ENCODE measurements at regions not wholly inside any gene's neighbourhood (a gene's known extent, or its start where the extent isn't known, plus 50 kb on each side); places are given as distances from the start of the nearest gene placed in this dataset.

- DNase-seq (ENCODE audit: insufficient read length, low spot score, missing footprints), result no peak
- Histone ChIP-seq H3K27ac (ENCODE audit: low read depth, low read length) (no peak overlapping the region), H4K20me1 (ENCODE audit: insufficient read depth, low read length) (no peaks in the 10 kb centered on the region), H3K9me3 (ENCODE audit: low read depth, low read length) (no peaks in the 10 kb centered on the region), H3K27me3 (ENCODE audit: insufficient read depth, low read length) (no peaks in the 10 kb centered on the region), H3K79me2 (ENCODE audit: insufficient read depth, low read length) (no peaks in the 10 kb centered on the region), H3K4me1 (ENCODE audit: insufficient read depth, low read length) (peaks cover 21% of the 10 kb centered on the region), H2AFZ (ENCODE audit: low read length) (no peak overlapping the region), H3K4me3 (ENCODE audit: insufficient read depth, low read length) (no peak overlapping the region), H3K4me2 (ENCODE audit: insufficient read depth, low read length) (no peak overlapping the region), H3K36me3 (ENCODE audit: insufficient read depth, low read length) (no peaks in the 10 kb centered on the region)
- TF ChIP-seq CTCF (IDR thresholded peaks at IDR 0.05; ENCODE audit: extremely low read depth, low read depth, low read length), result no peak
Measured at GRCh38 chr1:226816576-226816975, 53.8 kb upstream of the PSEN2 start.

GRCh38 chr1:226814751-226815537, 55.5 kb upstream of the PSEN2 start:
- peak overlapping the region; percentile 39 for H2AFZ ChIP-seq (ENCODE audit: low read length)
- H3K79me2 ChIP-seq (ENCODE audit: insufficient read depth, low read length), result no peaks in the 10 kb centered on the region
- peaks cover 10% of the 10 kb centered on the region for H3K4me1 ChIP-seq (ENCODE audit: insufficient read depth, low read length)
- DNase-seq (ENCODE audit: insufficient read length, low spot score, missing footprints), result peak; percentile 93
- H4K20me1 ChIP-seq (ENCODE audit: insufficient read depth, low read length), result no peaks in the 10 kb centered on the region
- H3K9me3 ChIP-seq (ENCODE audit: low read depth, low read length), result no peaks in the 10 kb centered on the region
- peaks cover 4% of the 10 kb centered on the region for H3K27me3 ChIP-seq (ENCODE audit: insufficient read depth, low read length)
- TF ChIP-seq CTCF (IDR thresholded peaks at IDR 0.05; ENCODE audit: extremely low read depth, low read depth, low read length), result no peak
- H3K4me2 ChIP-seq (ENCODE audit: insufficient read depth, low read length), result peak overlapping the region; percentile 55
- no peak overlapping the region for H3K4me3 ChIP-seq (ENCODE audit: insufficient read depth, low read length)
- no peaks in the 10 kb centered on the region for H3K36me3 ChIP-seq (ENCODE audit: insufficient read depth, low read length)
- peak overlapping the region; percentile 67 for H3K27ac ChIP-seq (ENCODE audit: low read depth, low read length)

- no peak for DNase-seq (ENCODE audit: insufficient read length, low spot score, missing footprints)
- Histone ChIP-seq H3K4me2 (ENCODE audit: insufficient read depth, low read length) (no peak overlapping the region), H3K4me1 (ENCODE audit: insufficient read depth, low read length) (peaks cover 10% of the 10 kb centered on the region), H3K79me2 (ENCODE audit: insufficient read depth, low read length) (no peaks in the 10 kb centered on the region), H3K4me3 (ENCODE audit: insufficient read depth, low read length) (no peak overlapping the region), H3K27ac (ENCODE audit: low read depth, low read length) (no peak overlapping the region), H4K20me1 (ENCODE audit: insufficient read depth, low read length) (no peaks in the 10 kb centered on the region), H2AFZ (ENCODE audit: low read length) (no peak overlapping the region), H3K27me3 (ENCODE audit: insufficient read depth, low read length) (peaks cover 8% of the 10 kb centered on the region), H3K9me3 (ENCODE audit: low read depth, low read length) (no peaks in the 10 kb centered on the region), H3K36me3 (ENCODE audit: insufficient read depth, low read length) (no peaks in the 10 kb centered on the region)
- no peak for TF ChIP-seq CTCF (IDR thresholded peaks at IDR 0.05; ENCODE audit: extremely low read depth, low read depth, low read length)
Measured at GRCh38 chr1:226813671-226814591, 56.5 kb upstream of the PSEN2 start.

- DNase-seq (ENCODE audit: insufficient read length, low spot score, missing footprints), result no peak
- no peak for TF ChIP-seq CTCF (IDR thresholded peaks at IDR 0.05; ENCODE audit: extremely low read depth, low read depth, low read length)
- H3K4me1 ChIP-seq (ENCODE audit: insufficient read depth, low read length), result peaks cover 10% of the 10 kb centered on the region
- H4K20me1 ChIP-seq (ENCODE audit: insufficient read depth, low read length), result no peaks in the 10 kb centered on the region
- no peaks in the 10 kb centered on the region for H3K36me3 ChIP-seq (ENCODE audit: insufficient read depth, low read length)
- H3K27ac ChIP-seq (ENCODE audit: low read depth, low read length), result no peak overlapping the region
- no peaks in the 10 kb centered on the region for H3K79me2 ChIP-seq (ENCODE audit: insufficient read depth, low read length)
- H3K4me2 ChIP-seq (ENCODE audit: insufficient read depth, low read length), result no peak overlapping the region
- H3K4me3 ChIP-seq (ENCODE audit: insufficient read depth, low read length), result no peak overlapping the region
- no peaks in the 10 kb centered on the region for H3K9me3 ChIP-seq (ENCODE audit: low read depth, low read length)
- peaks cover 8% of the 10 kb centered on the region for H3K27me3 ChIP-seq (ENCODE audit: insufficient read depth, low read length)
- no peak overlapping the region for H2AFZ ChIP-seq (ENCODE audit: low read length)
Measured at GRCh38 chr1:226810681-226811080, 59.7 kb upstream of the PSEN2 start.

Measured in osteoblast (primary cell).